OCI-M2 (cell line): ENCODE measurements at regions not wholly inside any gene's neighbourhood (a gene's known extent, or its start where the extent isn't known, plus 50 kb on each side); places are given as distances from the start of the nearest gene placed in this dataset.
"Not testable (repeated sequence)": the region's sequence is repeated elsewhere in the genome, so short reads cannot be mapped to it uniquely, and the experiment has no call there.

Source experiments
- DNase-seq: peaks from one replicate; lab custom pipeline; 2025; ENCODE audit not compliant: unreplicated experiment; lab: John Stamatoyannopoulos, UW

GRCh38 chr10:108393089-108393488 lies 1228.6 kb upstream of the SORCS1 start:
- DNase-seq = no peak

- DNase-seq = no peak
Observed at GRCh38 chr10:108392286-108392685, 1227.8 kb upstream of the SORCS1 start.

GRCh38 chr10:108388706-108389105 lies 1224.2 kb upstream of the SORCS1 start:
- no peak for DNase-seq

- no peak for DNase-seq
Observed at GRCh38 chr10:108385963-108386362, 1221.5 kb upstream of the SORCS1 start.

GRCh38 chr10:108384378-108384777 lies 1219.9 kb upstream of the SORCS1 start:
- DNase-seq = no peak

- DNase-seq = no peak
Observed at GRCh38 chr10:108378779-108379178, 1214.3 kb upstream of the SORCS1 start.

- DNase-seq = no peak
Observed at GRCh38 chr10:108375691-108376090, 1211.2 kb upstream of the SORCS1 start.

- DNase-seq = no peak
Observed at GRCh38 chr10:108374991-108375390, 1210.5 kb upstream of the SORCS1 start.

GRCh38 chr10:108365541-108365940 lies 1201.0 kb upstream of the SORCS1 start:
- no peak for DNase-seq

- DNase-seq = no peak
Observed at GRCh38 chr10:108363576-108363975, 1199.1 kb upstream of the SORCS1 start.

GRCh38 chr10:108362961-108363360 lies 1198.5 kb upstream of the SORCS1 start:
- no peak for DNase-seq

- no peak for DNase-seq
Observed at GRCh38 chr10:108362296-108362695, 1197.8 kb upstream of the SORCS1 start.

- no peak for DNase-seq
Observed at GRCh38 chr10:108360187-108360586, 1195.7 kb upstream of the SORCS1 start.

GRCh38 chr10:108358912-108359311 lies 1194.4 kb upstream of the SORCS1 start:
- no peak for DNase-seq

GRCh38 chr10:108352771-108353170 lies 1188.3 kb upstream of the SORCS1 start:
- DNase-seq = no peak

GRCh38 chr10:108348215-108348614 lies 1183.7 kb upstream of the SORCS1 start:
- DNase-seq = no peak

GRCh38 chr10:108346066-108346465 lies 1181.6 kb upstream of the SORCS1 start:
- no peak for DNase-seq

GRCh38 chr10:108338146-108338545 lies 1173.6 kb upstream of the SORCS1 start:
- DNase-seq = no peak

- no peak for DNase-seq
Observed at GRCh38 chr10:108336836-108337235, 1172.3 kb upstream of the SORCS1 start.

- no peak for DNase-seq
Observed at GRCh38 chr10:108327706-108328105, 1163.2 kb upstream of the SORCS1 start.

- DNase-seq = no peak
Observed at GRCh38 chr10:108323274-108323798, 1158.8 kb upstream of the SORCS1 start.

GRCh38 chr10:108319434-108320222 lies 1155.1 kb upstream of the SORCS1 start:
- no peak for DNase-seq

GRCh38 chr10:108315636-108316035 lies 1151.1 kb upstream of the SORCS1 start:
- not testable (repeated sequence) for DNase-seq
